ENCODE measurements at regions not wholly inside any gene's neighbourhood (a gene's known extent, or its start where the extent isn't known, plus 50 kb on each side); places are given as distances from the start of the nearest gene placed in this dataset.

GRCh38 chr6:150711061-150711460 lies 111.4 kb downstream of the PLEKHG1 start:
- in situ Hi-C loops (cut with MboI; ENCODE audit: low sequenced_read_pairs): no loop called here

- in situ Hi-C loops (cut with MboI; ENCODE audit: low sequenced_read_pairs): no loop called here
These were observed 112.2 kb downstream of the PLEKHG1 start for GRCh38 chr6:150711584-150712504.

- in situ Hi-C loops (cut with MboI; ENCODE audit: low sequenced_read_pairs): no loop called here
These were observed 113.0 kb downstream of the PLEKHG1 start for GRCh38 chr6:150712505-150713252.

GRCh38 chr6:150713487-150713886 lies 113.8 kb downstream of the PLEKHG1 start:
- in situ Hi-C loops (cut with MboI; ENCODE audit: low sequenced_read_pairs): no loop called here

GRCh38 chr6:150713931-150714330 lies 114.2 kb downstream of the PLEKHG1 start:
- in situ Hi-C loops (cut with MboI; ENCODE audit: low sequenced_read_pairs): no loop called here

GRCh38 chr6:150715133-150715532 lies 115.4 kb downstream of the PLEKHG1 start:
- in situ Hi-C loops (cut with MboI; ENCODE audit: low sequenced_read_pairs): no loop called here

- in situ Hi-C loops (cut with MboI; ENCODE audit: low sequenced_read_pairs): no loop called here
These were observed 117.7 kb downstream of the PLEKHG1 start for GRCh38 chr6:150717419-150717818.

- in situ Hi-C loops (cut with MboI; ENCODE audit: low sequenced_read_pairs): no loop called here
These were observed 119.5 kb downstream of the PLEKHG1 start for GRCh38 chr6:150719099-150719766.

GRCh38 chr6:150719831-150720230 lies 120.1 kb downstream of the PLEKHG1 start:
- in situ Hi-C loops (cut with MboI; ENCODE audit: low sequenced_read_pairs): no loop called here

- in situ Hi-C loops (cut with MboI; ENCODE audit: low sequenced_read_pairs): no loop called here
These were observed 121.1 kb downstream of the PLEKHG1 start for GRCh38 chr6:150720774-150721233.

GRCh38 chr6:150721418-150722266 lies 122.0 kb downstream of the PLEKHG1 start:
- in situ Hi-C loops (cut with MboI; ENCODE audit: low sequenced_read_pairs): no loop called here

- in situ Hi-C loops (cut with MboI; ENCODE audit: low sequenced_read_pairs): no loop called here
These were observed 123.1 kb downstream of the PLEKHG1 start for GRCh38 chr6:150722614-150723344.

GRCh38 chr6:150723345-150723658 lies 123.6 kb downstream of the PLEKHG1 start:
- in situ Hi-C loops (cut with MboI; ENCODE audit: low sequenced_read_pairs): no loop called here

- in situ Hi-C loops (cut with MboI; ENCODE audit: low sequenced_read_pairs): no loop called here
These were observed 124.2 kb downstream of the PLEKHG1 start for GRCh38 chr6:150723857-150724256.

GRCh38 chr6:150725795-150726194 lies 126.1 kb downstream of the PLEKHG1 start:
- in situ Hi-C loops (cut with MboI; ENCODE audit: low sequenced_read_pairs): no loop called here

GRCh38 chr6:150729188-150729748 lies 129.6 kb downstream of the PLEKHG1 start:
- in situ Hi-C loops (cut with MboI; ENCODE audit: low sequenced_read_pairs): no loop called here

GRCh38 chr6:150730801-150731457 lies 131.2 kb downstream of the PLEKHG1 start:
- in situ Hi-C loops (cut with MboI; ENCODE audit: low sequenced_read_pairs): no loop called here

GRCh38 chr6:150732765-150733539 lies 132.6 kb upstream of the MTHFD1L start:
- in situ Hi-C loops (cut with MboI; ENCODE audit: low sequenced_read_pairs): no loop called here

All from HL-60/S4 treated with phorbol 12-myristate 13-acetate at 8.2 ng/mL for 4 days and 3 days (cell line).